DMS153 treated with DMSO at 0.1 percent for 48 hours (cell line): ENCODE measurements at regions not wholly inside any gene's neighbourhood (a gene's known extent, or its start where the extent isn't known, plus 50 kb on each side); places are given as distances from the start of the nearest gene placed in this dataset.

ENCODE experiments used
- DNase-seq: peaks from one replicate; lab custom pipeline; 2025; ENCODE audit not compliant: unreplicated experiment; lab: John Stamatoyannopoulos, UW

- no peak for DNase-seq
Observed at GRCh38 chr16:86288716-86289294, 221.5 kb upstream of the FOXF1 start.

GRCh38 chr16:86289304-86289703 is 221.0 kb upstream of the FOXF1 start:
- DNase-seq = no peak

- DNase-seq = no peak
Observed at GRCh38 chr16:86289907-86290306, 220.4 kb upstream of the FOXF1 start.

- DNase-seq = no peak
Observed at GRCh38 chr16:86291491-86291890, 218.8 kb upstream of the FOXF1 start.

- DNase-seq = no peak
Observed at GRCh38 chr16:86292171-86292775, 218.1 kb upstream of the FOXF1 start.

GRCh38 chr16:86292942-86293341 is 217.4 kb upstream of the FOXF1 start:
- no peak for DNase-seq

GRCh38 chr16:86293906-86294305 is 216.4 kb upstream of the FOXF1 start:
- no peak for DNase-seq

GRCh38 chr16:86294535-86295196 is 215.7 kb upstream of the FOXF1 start:
- DNase-seq = no peak

- no peak for DNase-seq
Observed at GRCh38 chr16:86296256-86296655, 214.1 kb upstream of the FOXF1 start.

- DNase-seq = no peak
Observed at GRCh38 chr16:86297391-86297790, 212.9 kb upstream of the FOXF1 start.

GRCh38 chr16:86297866-86298757 is 212.2 kb upstream of the FOXF1 start:
- DNase-seq = no peak

- DNase-seq = no peak
Observed at GRCh38 chr16:86298758-86299134, 211.6 kb upstream of the FOXF1 start.

GRCh38 chr16:86299882-86300610 is 210.3 kb upstream of the FOXF1 start:
- DNase-seq = no peak

- DNase-seq = no peak
Observed at GRCh38 chr16:86300746-86301481, 209.4 kb upstream of the FOXF1 start.

- no peak for DNase-seq
Observed at GRCh38 chr16:86302421-86303109, 207.8 kb upstream of the FOXF1 start.

- no peak for DNase-seq
Observed at GRCh38 chr16:86303787-86304678, 206.3 kb upstream of the FOXF1 start.

- DNase-seq = no peak
Observed at GRCh38 chr16:86304868-86305267, 205.5 kb upstream of the FOXF1 start.

- no peak for DNase-seq
Observed at GRCh38 chr16:86305440-86305839, 204.9 kb upstream of the FOXF1 start.
